Ovary (tissue), 7 donors: ENCODE measurements at regions not wholly inside any gene's neighbourhood (a gene's known extent, or its start where the extent isn't known, plus 50 kb on each side); places are given as distances from the start of the nearest gene placed in this dataset.

Experiments used
- DNase-seq, 5 donors: peaks; one replicate each; pipeline ENCODE4 v3.0.0-alpha.2; 2019 to 2020
- H3K27ac ChIP-seq, 2 donors: fragments of 200-600 bp; one replicate each; pipeline versions ENCODE4 v1.5.1 to v1.8.0; 2019 to 2022
- H3K27me3 ChIP-seq: fragments of 200-600 bp; one replicate; pipeline ENCODE4 v1.8.0; 2022
- H3K36me3 ChIP-seq: fragments of 200-600 bp; sonication (generic); one replicate; pipeline ENCODE4 v1.5.1; 2019
- H3K4me1 ChIP-seq: one replicate; pipeline ENCODE4 v1.8.1; 2013; ENCODE audit warnings: mild to moderate bottlenecking, moderate library complexity; ENCODE audit not compliant: insufficient read depth
- H3K4me3 ChIP-seq: fragments of 200-600 bp; sonication (generic); one replicate; pipeline ENCODE4 v1.5.1; 2017
- H3K9me3 ChIP-seq, 2 donors: fragments of 200-600 bp in 1 of 2; sonication (generic) in 1 of 2; one replicate each; pipeline versions ENCODE4 v1.5.1 to v1.8.1; 2013 to 2019; ENCODE audit warnings: mild to moderate bottlenecking in 1 of 2, moderate library complexity in 1 of 2
- CTCF ChIP-seq, 3 donors: fragments of 450-650 bp in 2 of 3; fragments of 200-600 bp in 1 of 3; IDR thresholded peaks; one replicate each; pipeline versions ENCODE4 v1.5.1 to v1.8.0; 2016 to 2022; ENCODE audit warnings: antibody characterized with exemption in 3 of 3, mild to moderate bottlenecking in 1 of 3
- EP300 ChIP-seq: sonication (generic); formaldehyde crosslinking; IDR thresholded peaks from one replicate; pipeline ENCODE4 v1.6.1; 2017; ENCODE audit warnings: antibody characterized with exemption
- POLR2A ChIP-seq: fragments of 450-650 bp; IDR thresholded peaks from one replicate; pipeline ENCODE4 v1.6.1; 2017; ENCODE audit warnings: antibody characterized with exemption, mild to moderate bottlenecking, moderate library complexity
- WGBS, 3 donors: extraction: QIAGEN DNeasy Blood & Tissue Kit in 1 of 3; methylation state at CpG; one replicate each; pipeline versions ENCODE4 v1.1.5 to v1.1.7; 2013 to 2017; 5-methylcytosine and 5-hydroxymethylcytosine counted together
- intact Hi-C, 4 donors: fragments of 100-400 bp; cut with DNase I; formaldehyde crosslinking; loops; one replicate each; pipeline versions ENCODE4 v1.11.0 to v1.15.1; 2022 to 2023
- donor health status: DM: no; HTN: no; CAD: no; lungs with moderate emphysema.
- donor health status: DM: no; HTN: no; CAD: no.
- donor health status: Bipolar disorder and iron deficiency.
- donor health status: DM: no; HTN: no; CAD: no.
- donor health status: DM: yes; HTN: yes; CAD: no.

GRCh38 chr5:3391210-3391609 lies 204.4 kb upstream of the IRX1 start:
- Histone ChIP-seq H3K4me1 (no peaks in the 10 kb centered on the region), H3K27me3 (no peaks in the 10 kb centered on the region), H3K4me3 (no peak overlapping the region), H3K36me3 (no peaks in the 10 kb centered on the region), H3K9me3 (no peaks in the 10 kb centered on the region), H3K27ac (no peak overlapping the region)
- DNase-seq = no peak
- intact Hi-C loops = no loop called here
- no peak for TF ChIP-seq EP300
- TF ChIP-seq POLR2A = no peak
- TF ChIP-seq CTCF (IDR thresholded peaks at IDR 0.05) = no peak
- WGBS, 3 donors = 75 to 83% (median 79%) methylated on average over 7 of the region's 7 CpGs

DNA sequence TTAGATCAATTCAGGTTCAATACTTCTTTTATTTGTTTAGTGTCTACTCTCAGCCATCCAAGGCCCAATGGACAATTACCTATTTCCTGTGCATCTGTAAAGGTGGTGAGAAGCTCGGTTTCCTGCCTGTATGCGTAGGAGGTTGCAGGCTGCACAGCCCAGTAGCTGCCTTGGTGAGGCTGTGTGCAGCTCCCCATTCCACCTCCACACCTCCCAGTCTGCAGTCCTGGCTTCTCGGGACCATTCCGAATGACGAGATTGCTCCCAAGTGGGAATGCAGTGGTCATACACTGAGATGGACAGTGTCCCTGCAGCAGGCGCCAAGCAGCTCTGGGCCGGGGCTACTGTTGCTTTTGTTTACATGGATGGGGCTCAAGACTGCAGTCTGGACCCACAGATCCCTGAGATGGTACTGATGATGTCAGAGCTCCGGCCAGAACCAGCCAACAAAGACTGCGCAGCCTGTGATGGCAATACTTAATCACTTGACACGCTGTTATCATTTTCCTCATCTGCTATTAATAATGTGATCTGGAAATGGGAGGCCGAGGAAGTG lies 206.1 kb upstream of the IRX1 start:
- TF ChIP-seq EP300 (no peak), POLR2A (no peak), CTCF (IDR thresholded peaks at IDR 0.05) (no peak)
- intact Hi-C loops = no loop called here
- H3K4me3 ChIP-seq = no peak overlapping the region
- 67 to 68% (median 68%) methylated on average over 10 to 11 of the region's 11 CpGs for WGBS, 3 donors
- no peaks in the 10 kb centered on the region for H3K9me3 ChIP-seq
- H3K27ac ChIP-seq = no peak overlapping the region
- H3K27me3 ChIP-seq = no peaks in the 10 kb centered on the region
- no peaks in the 10 kb centered on the region for H3K36me3 ChIP-seq
- no peaks in the 10 kb centered on the region for H3K4me1 ChIP-seq
- DNase-seq = no peak

DNA sequence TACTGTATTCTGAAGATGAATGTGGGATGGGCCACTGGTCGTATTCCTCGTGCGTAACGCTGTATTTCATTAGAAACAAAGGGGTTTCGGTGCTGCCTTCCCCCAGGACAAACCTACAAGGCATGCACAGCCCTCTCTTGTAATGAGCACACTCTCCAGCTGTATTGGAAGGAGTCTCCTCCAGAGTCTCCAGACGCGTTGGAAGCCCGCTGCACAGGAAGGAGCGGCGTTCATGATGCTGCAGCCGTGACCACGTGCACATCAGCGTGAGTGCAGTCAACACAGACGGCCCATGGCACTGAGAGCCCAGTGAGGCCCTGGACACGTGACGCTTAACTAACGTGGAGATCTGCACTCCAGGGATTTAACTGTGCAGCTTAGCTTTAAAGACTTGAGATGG lies 209.0 kb upstream of the IRX1 start:
- intact Hi-C loops = no loop called here
- 82 to 86% (median 84%) methylated on average over 17 of the region's 17 CpGs for WGBS, 3 donors
- Histone ChIP-seq H3K9me3 (no peaks in the 10 kb centered on the region), H3K27ac (no peak overlapping the region), H3K27me3 (no peaks in the 10 kb centered on the region), H3K36me3 (no peaks in the 10 kb centered on the region), H3K4me3 (no peak overlapping the region), H3K4me1 (no peaks in the 10 kb centered on the region)
- DNase-seq = no peak
- no peak for TF ChIP-seq POLR2A
- no peak for TF ChIP-seq EP300
- TF ChIP-seq CTCF (IDR thresholded peaks at IDR 0.05) = no peak

- DNase-seq = no peak
- TF ChIP-seq EP300 (no peak), POLR2A (no peak), CTCF (IDR thresholded peaks at IDR 0.05) (no peak)
- no peaks in the 10 kb centered on the region for H3K9me3 ChIP-seq
- whole genome bisulfite sequencing, 3 donors = 69 to 76% (median 71%) methylated on average over 16 of the region's 16 CpGs
- no peaks in the 10 kb centered on the region for H3K4me1 ChIP-seq
- no peak overlapping the region for H3K4me3 ChIP-seq
- H3K27me3 ChIP-seq = no peaks in the 10 kb centered on the region
- no peak overlapping the region for H3K27ac ChIP-seq
- intact Hi-C loops = no loop called here
- H3K36me3 ChIP-seq = no peaks in the 10 kb centered on the region
Observed at GRCh38 chr5:3385991-3386519, 209.6 kb upstream of the IRX1 start.
